Aorta (tissue), 5 donors: ENCODE measurements at regions not wholly inside any gene's neighbourhood (a gene's known extent, or its start where the extent isn't known, plus 50 kb on each side); places are given as distances from the start of the nearest gene placed in this dataset.

Source experiments
- ATAC-seq: fragments of 200-7000 bp; cut with Tn5 transposase; one replicate; pipeline ENCODE4 v1.9.1; 2022; ENCODE audit warnings: moderate library complexity; ENCODE audit not compliant: low FRiP score
- DNase-seq, 2 donors: peaks; one replicate each; pipeline ENCODE4 v3.0.0-alpha.2; 2020
- H3K27ac ChIP-seq, 2 donors: one replicate each; pipeline ENCODE4 v1.5.1; 2013; ENCODE audit warnings: low read length in 2 of 2, mild to moderate bottlenecking in 2 of 2, moderate library complexity in 2 of 2, control low read depth in 1 of 2, inconsistent platforms in 1 of 2, low read depth in 1 of 2
- H3K27me3 ChIP-seq, 2 donors: one replicate each; pipeline ENCODE4 v1.6.1; 2013; ENCODE audit warnings: control low read depth in 1 of 2, low read length in 1 of 2, mild to moderate bottlenecking in 1 of 2, moderate library complexity in 1 of 2; ENCODE audit not compliant: insufficient read depth in 2 of 2, control insufficient read depth in 1 of 2
- H3K36me3 ChIP-seq, 2 donors: one replicate each; pipeline ENCODE4 v1.6.1; 2013; ENCODE audit warnings: control low read depth in 1 of 2, low read length in 1 of 2, mild to moderate bottlenecking in 1 of 2; ENCODE audit not compliant: insufficient read depth in 2 of 2, control insufficient read depth in 1 of 2
- H3K4me1 ChIP-seq, 2 donors: one replicate each; pipeline ENCODE4 v1.6.1; 2013; ENCODE audit warnings: low read length in 2 of 2, control low read depth in 1 of 2, mild to moderate bottlenecking in 1 of 2, moderate library complexity in 1 of 2; ENCODE audit not compliant: insufficient read depth in 2 of 2, control insufficient read depth in 1 of 2
- H3K4me3 ChIP-seq, 2 donors: one replicate each; pipeline ENCODE4 v1.5.1; 2013; ENCODE audit warnings: low read length in 2 of 2, control low read depth in 1 of 2, mild to moderate bottlenecking in 1 of 2
- H3K9me3 ChIP-seq: one replicate; pipeline ENCODE4 v1.6.1; 2013; ENCODE audit warnings: mild to moderate bottlenecking, low read length; ENCODE audit not compliant: control insufficient read depth
- WGBS, 2 donors: extraction: QIAGEN DNeasy Blood & Tissue Kit; methylation state at CpG; one replicate each; pipeline ENCODE4 v1.1.7; 2013; 5-methylcytosine and 5-hydroxymethylcytosine counted together
- intact Hi-C, 2 donors: fragments of 100-400 bp; cut with DNase I; formaldehyde crosslinking; loops; one replicate each; pipeline versions ENCODE4 v1.14.2 to v1.15.0; 2022
- donor health status: healthy with polysubstance abuse.
- donor health status: Bipolar disorder and iron deficiency.
- donor health status: DM: no; HTN: no; CAD: no.
- donor health status: DM: no; HTN: no; CAD: no.
- donor health status: DM: yes; HTN: yes; CAD: no.

- Histone ChIP-seq H3K36me3 (no peaks in the 10 kb centered on the region), H3K27ac (no peak overlapping the region), H3K4me1 (no peaks in the 10 kb centered on the region), H3K9me3 (no peaks in the 10 kb centered on the region), H3K4me3 (no peak overlapping the region), H3K27me3 (no peaks in the 10 kb centered on the region)
- intact Hi-C loops, result no loop called here
- 82 to 85% methylated on average over 3 of the region's 3 CpGs for WGBS, 2 donors
- no peak for DNase-seq
- no peak for ATAC-seq
Observed at GRCh38 chr4:11700751-11701226, 272.1 kb upstream of the HS3ST1 start.

GRCh38 chr4:11698846-11699590 lies 270.3 kb upstream of the HS3ST1 start:
- H3K4me1 ChIP-seq, result no peaks in the 10 kb centered on the region
- WGBS, 2 donors, result 77 to 80% methylated on average over 5 of the region's 5 CpGs
- no peaks in the 10 kb centered on the region for H3K9me3 ChIP-seq
- ATAC-seq (no peak), DNase-seq (no peak)
- H3K36me3 ChIP-seq, result no peaks in the 10 kb centered on the region
- H3K4me3 ChIP-seq, result no peak overlapping the region
- H3K27ac ChIP-seq, result no peak overlapping the region
- intact Hi-C loops, result no loop called here
- no peaks in the 10 kb centered on the region for H3K27me3 ChIP-seq

- H3K27ac ChIP-seq, result no peak overlapping the region
- no peaks in the 10 kb centered on the region for H3K27me3 ChIP-seq
- ATAC-seq (no peak), DNase-seq (no peak)
- 30% methylated on average over 2 of the region's 2 CpGs for WGBS, 2 donors
- H3K4me1 ChIP-seq, result no peaks in the 10 kb centered on the region
- intact Hi-C loops, result no loop called here
- no peak overlapping the region for H3K4me3 ChIP-seq
- no peaks in the 10 kb centered on the region for H3K36me3 ChIP-seq
- no peaks in the 10 kb centered on the region for H3K9me3 ChIP-seq
Observed at GRCh38 chr4:11698033-11698432, 269.3 kb upstream of the HS3ST1 start.

GRCh38 chr4:11693693-11694092 lies 265.0 kb upstream of the HS3ST1 start:
- 36 to 37% methylated on average over 2 of the region's 2 CpGs for WGBS, 2 donors
- Histone ChIP-seq H3K9me3 (no peaks in the 10 kb centered on the region), H3K36me3 (no peaks in the 10 kb centered on the region), H3K27me3 (no peaks in the 10 kb centered on the region), H3K27ac (no peak overlapping the region), H3K4me3 (no peak overlapping the region), H3K4me1 (peaks cover 0 to 3% of the 10 kb centered on the region in 2 donors)
- ATAC-seq (no peak), DNase-seq (no peak)
- intact Hi-C loops, result no loop called here

GRCh38 chr4:11691236-11691635 lies 262.5 kb upstream of the HS3ST1 start:
- H3K27ac ChIP-seq, result no peak overlapping the region
- H3K4me3 ChIP-seq, result no peak overlapping the region
- 76 to 78% methylated on average over 3 of the region's 3 CpGs for WGBS, 2 donors
- H3K36me3 ChIP-seq, result no peaks in the 10 kb centered on the region
- H3K27me3 ChIP-seq, result no peaks in the 10 kb centered on the region
- no peak for ATAC-seq
- no peak for DNase-seq
- no peaks in the 10 kb centered on the region for H3K9me3 ChIP-seq
- peaks cover 0 to 3% of the 10 kb centered on the region in 2 donors for H3K4me1 ChIP-seq
- intact Hi-C loops, result no loop called here

GRCh38 chr4:11687727-11688126 lies 259.0 kb upstream of the HS3ST1 start:
- H3K4me3 ChIP-seq, result no peak overlapping the region
- H3K27me3 ChIP-seq, result no peaks in the 10 kb centered on the region
- intact Hi-C loops, result no loop called here
- peaks cover 0 to 3% of the 10 kb centered on the region in 2 donors for H3K4me1 ChIP-seq
- H3K27ac ChIP-seq, result no peak overlapping the region
- ATAC-seq (no peak), DNase-seq (no peak)
- H3K36me3 ChIP-seq, result no peaks in the 10 kb centered on the region
- H3K9me3 ChIP-seq, result peaks cover 1% of the 10 kb centered on the region
- WGBS, 2 donors, result 88 to 92% methylated on average over 1 of the region's 1 CpG

GRCh38 chr4:11685481-11685880 lies 256.8 kb upstream of the HS3ST1 start:
- DNase-seq, result no peak
- Histone ChIP-seq H3K9me3 (peaks cover 1% of the 10 kb centered on the region), H3K36me3 (no peaks in the 10 kb centered on the region), H3K4me1 (peaks cover 0 to 3% of the 10 kb centered on the region in 2 donors), H3K4me3 (no peak overlapping the region), H3K27ac (no peak overlapping the region), H3K27me3 (no peaks in the 10 kb centered on the region)
- intact Hi-C loops, result no loop called here
- 89 to 94% methylated on average over 5 of the region's 5 CpGs for WGBS, 2 donors
- no peak for ATAC-seq

- H3K4me1 ChIP-seq, result no peaks in the 10 kb centered on the region
- no peak for DNase-seq
- no peaks in the 10 kb centered on the region for H3K27me3 ChIP-seq
- ATAC-seq, result no peak
- no peak overlapping the region for H3K4me3 ChIP-seq
- H3K27ac ChIP-seq, result no peak overlapping the region
- H3K36me3 ChIP-seq, result no peaks in the 10 kb centered on the region
- intact Hi-C loops, result no loop called here
- 76 to 83% methylated on average over 3 of the region's 3 CpGs for WGBS, 2 donors
- peaks cover 1% of the 10 kb centered on the region for H3K9me3 ChIP-seq
Observed at GRCh38 chr4:11675051-11675800, 246.5 kb upstream of the HS3ST1 start.

GRCh38 chr4:11670304-11670703 lies 241.6 kb upstream of the HS3ST1 start:
- intact Hi-C loops, result no loop called here
- Histone ChIP-seq H3K27ac (no peak overlapping the region), H3K4me1 (no peaks in the 10 kb centered on the region), H3K4me3 (no peak overlapping the region), H3K36me3 (no peaks in the 10 kb centered on the region), H3K9me3 (no peaks in the 10 kb centered on the region), H3K27me3 (no peaks in the 10 kb centered on the region)
- DNase-seq (no peak), ATAC-seq (no peak)
